Amygdala (tissue), 56 donors: ENCODE measurements at regions not wholly inside any gene's neighbourhood (a gene's known extent, or its start where the extent isn't known, plus 50 kb on each side); places are given as distances from the start of the nearest gene placed in this dataset.
"Not testable (repeated sequence)": the region's sequence is repeated elsewhere in the genome, so short reads cannot be mapped to it uniquely, and the experiment has no call there.

Experiments used
- DNase-seq, 56 donors: peaks; one replicate each; lab custom pipeline; 2025; lab: John Stamatoyannopoulos, UW

GRCh38 chr2:239600650-239601049 lies 199.8 kb upstream of the HDAC4 start:
- no peak for DNase-seq

- no peak for DNase-seq
Observed at GRCh38 chr2:239600001-239600593, 199.3 kb upstream of the HDAC4 start.

GRCh38 chr2:239599299-239599698 lies 198.5 kb upstream of the HDAC4 start:
- no peak for DNase-seq

- no peak for DNase-seq
Observed at GRCh38 chr2:239598732-239599090, 197.9 kb upstream of the HDAC4 start.

GRCh38 chr2:239598011-239598731 lies 197.4 kb upstream of the HDAC4 start:
- no peak for DNase-seq

GRCh38 chr2:239597216-239597615 lies 196.4 kb upstream of the HDAC4 start:
- DNase-seq = no peak

GRCh38 chr2:239596792-239597191 lies 196.0 kb upstream of the HDAC4 start:
- DNase-seq = no peak

GRCh38 chr2:239596253-239596652 lies 195.4 kb upstream of the HDAC4 start:
- no peak for DNase-seq

GRCh38 chr2:239595726-239596125 lies 194.9 kb upstream of the HDAC4 start:
- no peak for DNase-seq

GRCh38 chr2:239594772-239595608 lies 194.2 kb upstream of the HDAC4 start:
- no peak for DNase-seq

GRCh38 chr2:239594019-239594771 lies 193.4 kb upstream of the HDAC4 start:
- no peak for DNase-seq

GRCh38 chr2:239593455-239593854 lies 192.6 kb upstream of the HDAC4 start:
- DNase-seq = no peak

- DNase-seq = not testable (repeated sequence)
Observed at GRCh38 chr2:239592629-239593290, 191.9 kb upstream of the HDAC4 start.

- no peak for DNase-seq
Observed at GRCh38 chr2:239590995-239591915, 190.4 kb upstream of the HDAC4 start.

GRCh38 chr2:239590276-239590675 lies 189.5 kb upstream of the HDAC4 start:
- DNase-seq = no peak

- no peak for DNase-seq
Observed at GRCh38 chr2:239589833-239590232, 189.0 kb upstream of the HDAC4 start.

- DNase-seq = peak in 1 of 56 donors; percentile 20
Observed at GRCh38 chr2:239589270-239589825, 188.5 kb upstream of the HDAC4 start.

- no peak for DNase-seq
Observed at GRCh38 chr2:239588451-239589269, 187.8 kb upstream of the HDAC4 start.
